ENCODE measurements at regions not wholly inside any gene's neighbourhood (a gene's known extent, or its start where the extent isn't known, plus 50 kb on each side); places are given as distances from the start of the nearest gene placed in this dataset.
"Not testable (repeated sequence)": the region's sequence is repeated elsewhere in the genome, so short reads cannot be mapped to it uniquely, and the experiment has no call there.

DNA sequence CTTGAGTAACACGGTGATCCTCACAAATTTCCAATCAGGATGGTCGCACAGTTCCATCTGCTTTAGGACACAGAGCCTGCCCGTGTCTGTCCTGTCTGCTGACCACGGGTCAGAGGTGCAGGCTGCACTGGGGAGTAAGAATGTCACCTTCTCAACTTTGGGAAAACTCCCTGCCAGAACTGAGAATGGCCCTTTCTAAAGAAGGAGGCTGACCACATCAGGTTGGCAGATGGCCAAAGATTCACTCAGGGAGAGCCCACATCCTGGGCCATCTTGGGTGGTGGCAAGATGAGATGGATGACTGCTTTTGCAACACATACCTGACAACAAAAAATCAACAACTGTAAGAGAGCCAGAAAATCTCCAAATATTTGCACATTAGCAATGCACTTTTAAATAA, 101.9 kb downstream of the IGLL1 start:
- intact Hi-C loops (cut with micrococcal nuclease) = no loop called here
- H3K36me3 ChIP-seq = no peaks in the 10 kb centered on the region
- no peaks in the 10 kb centered on the region for H3K9me3 ChIP-seq (replicated peaks)
- no peak overlapping the region for H3K27ac ChIP-seq (replicated peaks)
- no peaks in the 10 kb centered on the region for H3K4me1 ChIP-seq
- no peak for DNase-seq
- TF ChIP-seq CTCF (IDR thresholded peaks at IDR 0.05; ENCODE audit: borderline replicate concordance) = no peak
- H3K27me3 ChIP-seq (ENCODE audit: low read depth) = peaks cover 26% of the 10 kb centered on the region
- H3K4me3 ChIP-seq = no peak overlapping the region

GRCh38 chr22:23474531-23474930, 105.6 kb downstream of the IGLL1 start:
- H3K27ac ChIP-seq (replicated peaks); DNase-seq; H3K9me3 ChIP-seq (replicated peaks); H3K4me1 ChIP-seq; intact Hi-C loops (cut with micrococcal nuclease); H3K36me3 ChIP-seq; H3K4me3 ChIP-seq: not testable (repeated sequence)
- peaks cover 14% of the 10 kb centered on the region for H3K27me3 ChIP-seq (ENCODE audit: low read depth)

DNA sequence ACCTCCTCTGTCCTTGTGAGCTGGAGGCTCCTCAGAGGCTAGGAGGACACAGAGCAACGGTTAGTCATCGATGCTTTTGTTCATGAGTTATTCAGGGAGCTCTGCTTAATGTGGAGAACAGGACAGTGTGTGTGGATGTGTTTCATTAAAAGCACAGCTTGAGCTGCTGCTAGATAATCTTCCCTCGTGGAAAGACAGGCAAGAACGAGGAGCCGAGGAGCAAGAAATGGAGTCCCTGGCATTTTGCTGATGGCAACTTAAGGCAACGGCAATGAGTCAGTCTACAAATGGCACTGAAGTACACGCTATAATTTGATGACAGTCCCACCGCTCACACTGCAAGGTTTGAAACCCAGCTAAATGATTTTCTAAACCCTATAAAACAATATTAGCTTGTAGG, 106.2 kb downstream of the IGLL1 start:
- no peak overlapping the region for H3K27ac ChIP-seq (replicated peaks)
- H3K36me3 ChIP-seq = no peaks in the 10 kb centered on the region
- no peak overlapping the region for H3K4me3 ChIP-seq
- intact Hi-C loops (cut with micrococcal nuclease) = no loop called here
- DNase-seq = no peak
- no peak for TF ChIP-seq CTCF (IDR thresholded peaks at IDR 0.05; ENCODE audit: borderline replicate concordance)
- H3K27me3 ChIP-seq (ENCODE audit: low read depth) = peaks cover 14% of the 10 kb centered on the region
- H3K9me3 ChIP-seq (replicated peaks) = no peaks in the 10 kb centered on the region
- no peaks in the 10 kb centered on the region for H3K4me1 ChIP-seq

GRCh38 chr22:23472376-23472775, 107.7 kb downstream of the IGLL1 start:
- H3K4me1 ChIP-seq; H3K4me3 ChIP-seq; DNase-seq; H3K36me3 ChIP-seq; H3K27ac ChIP-seq (replicated peaks); H3K9me3 ChIP-seq (replicated peaks); intact Hi-C loops (cut with micrococcal nuclease): not testable (repeated sequence)
- peaks cover 14% of the 10 kb centered on the region for H3K27me3 ChIP-seq (ENCODE audit: low read depth)

- no peaks in the 10 kb centered on the region for H3K4me1 ChIP-seq
- intact Hi-C loops (cut with micrococcal nuclease) = no loop called here
Measured at GRCh38 chr22:23471698-23472097, 108.4 kb downstream of the IGLL1 start.

DNA sequence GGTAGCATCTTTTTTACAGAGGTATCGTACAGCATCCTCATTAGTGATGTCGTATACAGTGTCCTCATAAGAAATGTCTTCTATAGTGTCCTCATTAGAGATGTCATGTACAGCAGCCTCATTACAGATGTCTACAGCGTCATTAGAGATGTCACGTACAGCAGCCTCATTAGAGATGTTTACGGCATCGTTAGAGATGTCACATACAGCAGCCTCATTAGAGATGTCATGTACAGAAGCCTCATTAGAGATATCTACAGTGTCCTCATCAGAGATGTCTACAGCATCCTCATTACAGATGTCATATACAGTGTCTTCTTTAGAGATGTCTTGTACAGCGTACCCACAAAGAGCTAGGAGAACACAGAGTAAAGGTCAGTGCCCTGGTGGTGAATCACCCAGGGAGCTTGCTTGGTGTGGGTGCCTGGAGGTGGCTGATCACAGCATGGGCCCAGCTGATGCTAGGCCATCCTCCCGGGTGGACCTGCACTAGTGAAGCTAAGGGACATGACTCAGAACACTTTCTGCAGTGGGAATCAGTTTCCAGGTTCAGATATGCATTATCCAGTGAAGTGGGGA, 109.2 kb downstream of the IGLL1 start:
- Histone ChIP-seq H3K9me3 (replicated peaks) (no peaks in the 10 kb centered on the region), H3K36me3 (no peaks in the 10 kb centered on the region), H3K27ac (replicated peaks) (no peak overlapping the region), H3K27me3 (ENCODE audit: low read depth) (peaks cover 14% of the 10 kb centered on the region), H3K4me1 (no peaks in the 10 kb centered on the region), H3K4me3 (no peak overlapping the region)
- no peak for DNase-seq
- intact Hi-C loops (cut with micrococcal nuclease) = no loop called here
- no peak for TF ChIP-seq CTCF (IDR thresholded peaks at IDR 0.05; ENCODE audit: borderline replicate concordance)

More at GRCh38 chr22:23471698-23472097, 108.4 kb downstream of the IGLL1 start:
- DNase-seq = no peak
- Histone ChIP-seq H3K36me3 (no peaks in the 10 kb centered on the region), H3K27me3 (ENCODE audit: low read depth) (peaks cover 14% of the 10 kb centered on the region), H3K9me3 (replicated peaks) (no peaks in the 10 kb centered on the region), H3K27ac (replicated peaks) (no peak overlapping the region), H3K4me3 (no peak overlapping the region)
- TF ChIP-seq CTCF (IDR thresholded peaks at IDR 0.05; ENCODE audit: borderline replicate concordance) = no peak
